ENCODE measurements at regions not wholly inside any gene's neighbourhood (a gene's known extent, or its start where the extent isn't known, plus 50 kb on each side); places are given as distances from the start of the nearest gene placed in this dataset.

DNA sequence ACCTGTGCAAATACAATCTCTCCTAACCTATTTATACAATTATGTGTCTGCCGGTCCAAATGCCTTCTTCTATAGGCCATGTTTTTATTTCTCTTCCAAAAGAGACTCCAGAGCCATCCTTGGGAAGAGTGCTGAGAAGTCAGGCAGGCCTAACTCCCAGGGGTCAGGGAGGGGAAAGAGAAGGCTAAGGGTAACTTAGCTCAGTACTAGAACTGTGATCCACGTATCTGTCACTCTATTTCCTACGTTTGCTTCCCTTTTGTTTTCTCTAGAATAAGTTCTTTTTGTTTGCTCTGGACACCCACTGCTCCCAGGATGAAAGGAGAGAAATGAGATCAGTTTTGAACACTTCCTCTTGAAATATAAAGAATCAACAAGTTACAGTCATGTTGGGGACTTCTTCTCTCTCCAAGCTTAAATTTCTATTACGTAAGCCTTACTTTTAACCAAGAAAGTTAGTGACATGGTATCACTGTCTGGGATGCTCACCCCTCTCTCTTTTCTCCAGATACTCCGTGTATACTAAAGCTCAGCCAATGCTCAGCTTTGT is 79.2 kb downstream of the DAD1 start:
- no peak for TF ChIP-seq CTCF (IDR thresholded peaks at IDR 0.05; ENCODE audit: low read depth, low read length, poor library complexity, severe bottlenecking)
- no peak for TF ChIP-seq EZH2phosphoT487 (IDR thresholded peaks at IDR 0.05; ENCODE audit: borderline replicate concordance, low read length)

All from DOHH2 (cell line).